HCT116 (cell line): ENCODE measurements at regions not wholly inside any gene's neighbourhood (a gene's known extent, or its start where the extent isn't known, plus 50 kb on each side); places are given as distances from the start of the nearest gene placed in this dataset.

Experiments
- CEBPB ChIP-seq: IDR thresholded peaks from 2 replicates; pipeline ENCODE4 v1.6.1; 2012; ENCODE audit warnings: low read depth
- CTCF ChIP-seq, 3 experiments: fragments of 200-600 bp in 1 of 3; sonication (generic) in 1 of 3; IDR thresholded peaks in 2 of 3; conservative IDR thresholded peaks in 1 of 3; 2 replicates each; pipeline ENCODE4 v1.5.1; 2012 to 2017; ENCODE audit warnings: low read depth in 2 of 3, low read length in 2 of 3, antibody characterized with exemption in 1 of 3, borderline replicate concordance in 1 of 3, control low read depth in 1 of 3, mild to moderate bottlenecking in 1 of 3, mixed read lengths in 1 of 3, mixed run types in 1 of 3, moderate library complexity in 1 of 3; ENCODE audit not compliant: insufficient read depth in 1 of 3
- EZH2 ChIP-seq: fragments of 200-600 bp; sonication (generic); IDR thresholded peaks from 2 replicates; pipeline ENCODE4 v1.6.1; 2017; ENCODE audit warnings: antibody characterized with exemption, mixed run types
- REST ChIP-seq: IDR thresholded peaks from 2 replicates; pipeline ENCODE4 v1.6.1; 2012; ENCODE audit warnings: low read depth

GRCh38 chr2:186136860-186137259, 349.2 kb upstream of the ZC3H15 start:
- no peak for TF ChIP-seq CTCF (IDR thresholded peaks at IDR 0.05 in 2 of 3, conservative IDR thresholded peaks at IDR 0.05 in 1 of 3; ENCODE audit: borderline replicate concordance in 1 of 3, insufficient read depth in 1 of 3, low read depth in 2 of 3, low read length in 2 of 3)
- TF ChIP-seq EZH2: no peak
- TF ChIP-seq REST: no peak
- no peak for TF ChIP-seq CEBPB
